ENCODE measurements at regions not wholly inside any gene's neighbourhood (a gene's known extent, or its start where the extent isn't known, plus 50 kb on each side); places are given as distances from the start of the nearest gene placed in this dataset.

GRCh38 chr7:46411236-46411635, 490.2 kb upstream of the IGFBP3 start:
- H3K4me1 ChIP-seq (ENCODE audit: control insufficient read depth, insufficient read depth, low read length): no peaks in the 10 kb centered on the region
- no peak overlapping the region for H3K4me3 ChIP-seq
- no peak overlapping the region for H3K27ac ChIP-seq (ENCODE audit: control insufficient read depth, insufficient read depth)
- ATAC-seq (no peak), DNase-seq (ENCODE audit: low read depth, low spot score) (no peak), FAIRE-seq (no peak)
- SMC1A ChIA-PET (ENCODE audit: uncharacterized antibody, unreplicated experiment): interaction anchor here (0.7 to 1.9 kb wide), 3 partner anchors 11 to 14 kb away, joined by 3 to 4 read pairs (median 3); no protein-coding TSS in a partner anchor
- no peaks in the 10 kb centered on the region for H3K36me3 ChIP-seq (ENCODE audit: control insufficient read depth in 2 of 2, insufficient read depth in 2 of 2, low read length in 1 of 2)
- no peaks in the 10 kb centered on the region for H3K27me3 ChIP-seq (replicated peaks in 1 of 2; ENCODE audit: control insufficient read depth in 2 of 2, insufficient read depth in 2 of 2, low read length in 1 of 2)
- H3K9ac ChIP-seq (ENCODE audit: control insufficient read depth, insufficient read depth, low read length): no peak overlapping the region
- POLR2A ChIA-PET: interaction anchor here (0.5 kb wide), 1 partner anchor 286 kb away, joined by 3 read pairs; no protein-coding TSS in a partner anchor
- no peak for TF ChIP-seq GATAD2B (conservative IDR thresholded peaks at IDR 0.05; ENCODE audit: low read depth)
- no peak for TF ChIP-seq ATF2 (IDR thresholded peaks at IDR 0.05; ENCODE audit: low read length)
- TF ChIP-seq HCFC1 (IDR thresholded peaks at IDR 0.05; ENCODE audit: low read length): no peak
- no peak for TF ChIP-seq RUNX3 (IDR thresholded peaks at IDR 0.05; ENCODE audit: low read length)
- TF ChIP-seq CUX1 (IDR thresholded peaks at IDR 0.05; ENCODE audit: insufficient replicate concordance, low read depth, low read length): no peak
- no peak for TF ChIP-seq FOS (IDR thresholded peaks at IDR 0.05; ENCODE audit: borderline replicate concordance, extremely low read depth, insufficient read length)
- TF ChIP-seq ATF3 (IDR thresholded peaks at IDR 0.05; ENCODE audit: borderline replicate concordance, extremely low read depth, low read depth, low read length): no peak
- TF ChIP-seq EGR1 (IDR thresholded peaks at IDR 0.05; ENCODE audit: borderline replicate concordance in 1 of 2, low read depth in 2 of 2, low read length in 2 of 2): no peak
- TF ChIP-seq IRF3 (IDR thresholded peaks at IDR 0.05): no peak
- no peak for TF ChIP-seq FOXM1 (IDR thresholded peaks at IDR 0.05; ENCODE audit: low read depth, low read length)
- no peak for TF ChIP-seq ZSCAN29 (IDR thresholded peaks at IDR 0.05)
- TF ChIP-seq POU2F2 (IDR thresholded peaks at IDR 0.05; ENCODE audit: borderline replicate concordance, low read depth, low read length): no peak
- no peak for TF ChIP-seq NFYB (IDR thresholded peaks at IDR 0.05; ENCODE audit: insufficient read depth, low read depth, low read length)
- TF ChIP-seq POLR2AphosphoS2 (IDR thresholded peaks at IDR 0.05; ENCODE audit: low read depth, low read length): no peak
- TF ChIP-seq CREM (IDR thresholded peaks at IDR 0.05; ENCODE audit: low read depth): no peak
- TF ChIP-seq ZNF217 (IDR thresholded peaks at IDR 0.05): no peak
- no peak for TF ChIP-seq CBFB (IDR thresholded peaks at IDR 0.05; ENCODE audit: low read depth)
- H2AFZ ChIP-seq (ENCODE audit: control insufficient read depth, low read depth, low read length): no peak overlapping the region
- no peaks in the 10 kb centered on the region for H3K79me2 ChIP-seq (ENCODE audit: control insufficient read depth, insufficient read depth, low read length)
- H3K4me2 ChIP-seq (ENCODE audit: control insufficient read depth, insufficient read depth): no peak overlapping the region
- RAD21 ChIA-PET (ENCODE audit: unreplicated experiment): no interaction called here
- BruUV-seq (replicated peaks): no TSS peak
- CTCF ChIA-PET: no interaction called here
- no peaks in the 10 kb centered on the region for H3K9me3 ChIP-seq (replicated peaks; ENCODE audit: control insufficient read depth, insufficient read depth, low read length)
- in situ Hi-C loops (cut with MboI) (no loop called here), intact Hi-C loops (cut with micrococcal nuclease; ENCODE audit: unreplicated experiment) (no loop called here)
- H4K20me1 ChIP-seq (ENCODE audit: control insufficient read depth, insufficient read depth): no peaks in the 10 kb centered on the region
